Colonic mucosa (tissue), 4 donors: ENCODE measurements at regions not wholly inside any gene's neighbourhood (a gene's known extent, or its start where the extent isn't known, plus 50 kb on each side); places are given as distances from the start of the nearest gene placed in this dataset.

ENCODE experiments used
- DNase-seq: peaks from one replicate; pipeline ENCODE4 v3.0.0-alpha.2; 2020
- H3K27ac ChIP-seq: fragments of 200-600 bp; one replicate; pipeline ENCODE4 v1.8.0; 2021
- H3K27me3 ChIP-seq: fragments of 200-600 bp; one replicate; pipeline ENCODE4 v1.8.0; 2021
- H3K36me3 ChIP-seq: fragments of 200-600 bp; one replicate; pipeline ENCODE4 v1.8.0; 2021
- H3K4me1 ChIP-seq: fragments of 200-600 bp; one replicate; pipeline ENCODE4 v1.8.0; 2021; ENCODE audit warnings: mild to moderate bottlenecking
- H3K4me3 ChIP-seq: fragments of 200-600 bp; one replicate; pipeline ENCODE4 v1.8.0; 2021
- H3K9ac ChIP-seq, 2 donors: one replicate each; pipeline ENCODE4 v1.7.0; 2013; ENCODE audit warnings: control low read depth in 2 of 2, low read depth in 2 of 2, low read length in 2 of 2
- H3K9me3 ChIP-seq: fragments of 200-600 bp; one replicate; pipeline ENCODE4 v1.8.0; 2021
- CTCF ChIP-seq: fragments of 200-600 bp; IDR thresholded peaks from one replicate; pipeline ENCODE4 v1.8.0; 2022; ENCODE audit warnings: antibody characterized with exemption, mild to moderate bottlenecking
- intact Hi-C: fragments of 100-400 bp; cut with DNase I; formaldehyde crosslinking; loops from one replicate; pipeline ENCODE4 v1.14.1; 2022
- donor health status: healthy.
- donor health status: DM: no; HTN: no; CAD: no.
- donor health status: DM: no; HTN: no; CAD: no.

GRCh38 chr5:6206501-6206900, 171.8 kb downstream of the MED10 start:
- Histone ChIP-seq H3K36me3 (no peaks in the 10 kb centered on the region), H3K27ac (no peak overlapping the region), H3K9me3 (no peaks in the 10 kb centered on the region), H3K9ac (no peak overlapping the region), H3K4me3 (no peak overlapping the region), H3K4me1 (no peaks in the 10 kb centered on the region), H3K27me3 (no peaks in the 10 kb centered on the region)
- no peak for TF ChIP-seq CTCF
- intact Hi-C loops = no loop called here
- DNase-seq = no peak

- intact Hi-C loops = no loop called here
- no peak for TF ChIP-seq CTCF
These were observed 175.4 kb downstream of the MED10 start for GRCh38 chr5:6202968-6203365.

GRCh38 chr5:6202149-6202967, 176.0 kb downstream of the MED10 start:
- H3K9ac ChIP-seq = no peak overlapping the region
- TF ChIP-seq CTCF = no peak
- no peaks in the 10 kb centered on the region for H3K4me1 ChIP-seq
- H3K4me3 ChIP-seq = no peak overlapping the region
- no peaks in the 10 kb centered on the region for H3K27me3 ChIP-seq
- no peaks in the 10 kb centered on the region for H3K9me3 ChIP-seq
- intact Hi-C loops = no loop called here
- no peak overlapping the region for H3K27ac ChIP-seq
- DNase-seq = no peak
- no peaks in the 10 kb centered on the region for H3K36me3 ChIP-seq

More at GRCh38 chr5:6202968-6203365, 175.4 kb downstream of the MED10 start:
- H3K4me3 ChIP-seq = no peak overlapping the region
- no peak overlapping the region for H3K27ac ChIP-seq
- H3K9me3 ChIP-seq = no peaks in the 10 kb centered on the region
- DNase-seq = no peak
- no peaks in the 10 kb centered on the region for H3K4me1 ChIP-seq
- H3K36me3 ChIP-seq = no peaks in the 10 kb centered on the region
- H3K27me3 ChIP-seq = no peaks in the 10 kb centered on the region
- no peak overlapping the region for H3K9ac ChIP-seq

GRCh38 chr5:6201631-6202030, 176.7 kb downstream of the MED10 start:
- H3K4me3 ChIP-seq = no peak overlapping the region
- intact Hi-C loops = no loop called here
- no peaks in the 10 kb centered on the region for H3K36me3 ChIP-seq
- no peak overlapping the region for H3K9ac ChIP-seq
- no peak for DNase-seq
- no peak overlapping the region for H3K27ac ChIP-seq
- no peaks in the 10 kb centered on the region for H3K27me3 ChIP-seq
- no peak for TF ChIP-seq CTCF
- no peaks in the 10 kb centered on the region for H3K4me1 ChIP-seq
- H3K9me3 ChIP-seq = no peaks in the 10 kb centered on the region

GRCh38 chr5:6198531-6198930, 179.8 kb downstream of the MED10 start:
- no peak for DNase-seq
- no peak overlapping the region for H3K27ac ChIP-seq
- intact Hi-C loops = no loop called here
- H3K36me3 ChIP-seq = no peaks in the 10 kb centered on the region
- H3K4me3 ChIP-seq = no peak overlapping the region
- no peaks in the 10 kb centered on the region for H3K27me3 ChIP-seq
- no peaks in the 10 kb centered on the region for H3K9me3 ChIP-seq
- no peak for TF ChIP-seq CTCF
- no peaks in the 10 kb centered on the region for H3K4me1 ChIP-seq
- no peak overlapping the region for H3K9ac ChIP-seq
